ENCODE measurements at regions not wholly inside any gene's neighbourhood (a gene's known extent, or its start where the extent isn't known, plus 50 kb on each side); places are given as distances from the start of the nearest gene placed in this dataset.

DNA sequence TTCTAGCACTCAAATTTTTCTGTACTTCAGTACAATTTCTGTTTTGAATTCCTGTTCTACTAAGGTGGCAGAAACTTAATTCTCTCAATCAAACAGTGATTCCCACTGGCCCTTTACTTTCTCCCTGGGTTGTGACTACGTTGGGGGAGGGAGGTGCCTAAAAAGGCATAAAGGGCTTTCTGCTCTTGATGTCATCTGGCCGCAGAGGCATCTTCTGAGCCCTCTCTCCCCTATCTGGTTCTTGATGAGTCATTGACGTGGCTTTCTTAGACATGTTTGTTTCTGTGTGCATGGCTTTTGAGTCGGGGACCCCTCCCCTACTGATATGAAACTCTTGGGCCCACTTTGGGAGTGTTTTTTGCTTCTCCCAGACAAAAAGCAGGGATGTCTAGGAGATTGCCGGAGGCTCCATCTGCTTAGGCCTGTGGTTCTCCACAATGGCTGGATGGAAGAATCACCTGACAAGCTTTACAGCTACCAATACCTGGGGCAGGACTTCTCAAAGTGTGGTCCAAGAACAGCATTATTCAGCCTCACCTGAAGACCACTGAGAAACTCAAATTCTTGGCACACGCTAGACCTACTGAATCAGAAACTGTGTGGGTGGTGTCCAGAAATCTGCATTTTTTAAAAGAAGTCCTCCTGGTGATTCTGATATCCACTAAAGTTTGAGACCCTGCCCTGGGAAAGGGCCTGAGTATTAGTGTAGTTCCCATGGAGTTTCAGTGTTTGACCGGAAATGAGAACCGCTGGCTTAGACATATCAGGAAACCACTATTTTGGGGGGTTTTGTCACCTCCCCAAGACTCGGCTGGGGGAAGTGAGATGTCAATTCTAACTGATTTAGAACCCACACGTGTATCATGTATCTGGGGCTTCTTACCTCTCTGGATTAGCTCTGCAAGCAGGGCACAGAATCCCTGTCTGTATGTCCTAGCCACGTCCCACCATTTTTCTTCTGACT, 395.7 kb upstream of the PDE3A start:
- TF ChIP-seq, protein P1, sequence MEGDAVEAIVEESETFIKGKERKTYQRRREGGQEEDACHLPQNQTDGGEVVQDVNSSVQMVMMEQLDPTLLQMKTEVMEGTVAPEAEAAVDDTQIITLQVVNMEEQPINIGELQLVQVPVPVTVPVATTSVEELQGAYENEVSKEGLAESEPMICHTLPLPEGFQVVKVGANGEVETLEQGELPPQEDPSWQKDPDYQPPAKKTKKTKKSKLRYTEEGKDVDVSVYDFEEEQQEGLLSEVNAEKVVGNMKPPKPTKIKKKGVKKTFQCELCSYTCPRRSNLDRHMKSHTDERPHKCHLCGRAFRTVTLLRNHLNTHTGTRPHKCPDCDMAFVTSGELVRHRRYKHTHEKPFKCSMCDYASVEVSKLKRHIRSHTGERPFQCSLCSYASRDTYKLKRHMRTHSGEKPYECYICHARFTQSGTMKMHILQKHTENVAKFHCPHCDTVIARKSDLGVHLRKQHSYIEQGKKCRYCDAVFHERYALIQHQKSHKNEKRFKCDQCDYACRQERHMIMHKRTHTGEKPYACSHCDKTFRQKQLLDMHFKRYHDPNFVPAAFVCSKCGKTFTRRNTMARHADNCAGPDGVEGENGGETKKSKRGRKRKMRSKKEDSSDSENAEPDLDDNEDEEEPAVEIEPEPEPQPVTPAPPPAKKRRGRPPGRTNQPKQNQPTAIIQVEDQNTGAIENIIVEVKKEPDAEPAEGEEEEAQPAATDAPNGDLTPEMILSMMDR (IDR thresholded peaks at IDR 0.05), result no peak
- no peak for TF ChIP-seq POLR2A (IDR thresholded peaks at IDR 0.05)
